22Rv1 (cell line): ENCODE measurements at regions not wholly inside any gene's neighbourhood (a gene's known extent, or its start where the extent isn't known, plus 50 kb on each side); places are given as distances from the start of the nearest gene placed in this dataset.

ENCODE experiments used
- H3K27ac ChIP-seq: fragments of 450-650 bp; 2 replicates; pipeline ENCODE4 v1.5.1; 2017
- CTCF ChIP-seq: fragments of 450-650 bp; IDR thresholded peaks from 2 replicates; pipeline ENCODE4 v1.5.1; 2017; ENCODE audit warnings: mild to moderate bottlenecking
- ZFX ChIP-seq: fragments of 450-650 bp; IDR thresholded peaks from 2 replicates; pipeline ENCODE4 v1.6.1; 2017; ENCODE audit warnings: antibody characterized with exemption, borderline replicate concordance

DNA sequence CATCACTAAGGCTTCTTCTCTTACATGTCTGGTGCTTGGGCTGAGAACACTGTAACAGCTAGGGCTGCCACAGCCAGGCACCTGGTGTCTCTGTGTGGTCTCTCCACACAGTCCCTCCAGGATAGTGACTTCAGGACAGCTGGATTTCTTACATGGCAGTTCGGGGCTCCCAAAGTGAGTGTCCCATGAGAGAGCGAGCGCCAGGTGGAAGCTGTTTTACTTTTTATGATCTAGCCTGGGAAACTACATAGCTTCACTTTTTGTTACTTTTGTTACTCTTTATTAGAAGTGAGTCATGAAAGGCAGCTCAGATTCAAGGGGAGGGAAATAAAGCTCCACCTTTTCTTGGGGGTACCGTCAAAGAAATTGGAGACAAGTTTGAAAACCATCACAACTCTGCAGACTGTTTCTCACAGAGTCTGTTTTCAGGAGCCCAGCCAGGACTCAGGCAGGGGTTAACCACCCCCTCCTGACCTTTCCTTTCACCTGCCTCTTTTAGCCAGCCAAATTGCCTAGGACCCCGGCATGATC lies 373.0 kb downstream of the MID1IP1 start:
- H3K27ac ChIP-seq = no peak overlapping the region
- no peak for TF ChIP-seq ZFX
- TF ChIP-seq CTCF = no peak

DNA sequence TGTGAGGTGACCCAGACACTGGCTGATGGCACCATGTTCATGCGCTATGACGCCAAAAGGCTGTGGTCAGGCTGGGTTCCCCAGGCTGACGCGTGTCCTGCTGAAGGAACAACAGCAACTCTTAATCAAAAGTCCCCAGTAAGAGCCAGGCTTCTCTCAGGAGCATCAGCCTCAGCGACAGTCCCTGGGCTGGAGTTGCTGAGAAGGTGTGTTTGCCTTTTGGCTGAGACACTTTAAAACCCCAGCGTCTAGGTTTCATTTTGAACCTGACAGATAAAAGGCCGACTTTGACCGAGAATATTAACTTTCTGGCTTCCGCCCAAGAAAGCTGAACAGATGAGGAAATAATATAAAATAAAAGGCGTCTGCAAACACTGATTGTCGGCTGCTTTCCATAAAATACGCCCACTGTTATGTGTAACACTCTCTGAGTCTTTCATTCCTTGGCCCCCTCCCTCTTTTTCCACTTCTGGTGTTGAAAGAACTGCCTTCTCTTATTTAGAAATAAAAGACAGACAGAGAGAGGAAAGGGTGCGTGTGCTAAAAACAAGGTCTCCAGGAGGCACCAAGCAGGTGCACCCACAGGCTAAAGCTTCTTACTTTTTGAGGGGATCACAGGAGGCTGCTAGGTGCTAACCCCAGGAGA lies 373.6 kb downstream of the MID1IP1 start:
- H3K27ac ChIP-seq = no peak overlapping the region
- TF ChIP-seq CTCF (no peak), ZFX (no peak)

- no peak overlapping the region for H3K27ac ChIP-seq
- TF ChIP-seq CTCF (no peak), ZFX (no peak)
Observed at GRCh38 chrX:39175418-39176057, 374.3 kb downstream of the MID1IP1 start.

DNA sequence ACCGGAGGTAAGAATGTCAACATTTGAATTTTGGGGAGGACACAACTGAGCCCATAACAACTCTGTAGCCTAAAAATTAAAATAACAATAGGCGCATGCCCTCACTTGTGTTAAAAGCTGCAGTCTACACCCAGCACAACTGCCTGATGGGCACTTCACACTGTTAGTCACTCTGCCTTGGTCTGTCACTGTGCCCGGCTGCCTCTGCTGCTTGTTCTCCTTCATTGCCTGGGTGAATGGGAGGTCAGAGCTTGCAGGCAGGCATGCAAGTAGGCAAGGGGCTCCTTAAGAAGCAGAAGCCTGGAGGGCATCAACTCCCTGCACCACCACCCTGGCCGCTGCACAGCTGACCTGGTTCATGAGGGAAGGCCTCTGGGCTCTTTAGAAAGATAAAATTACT lies 374.8 kb downstream of the MID1IP1 start:
- TF ChIP-seq ZFX (no peak), CTCF (no peak)

GRCh38 chrX:39189431-39189830 lies 388.2 kb downstream of the MID1IP1 start:
- H3K27ac ChIP-seq = no peak overlapping the region
- TF ChIP-seq ZFX (no peak), CTCF (no peak)

More for the DNA sequence above, 374.8 kb downstream of the MID1IP1 start:
- H3K27ac ChIP-seq = no peak overlapping the region

DNA sequence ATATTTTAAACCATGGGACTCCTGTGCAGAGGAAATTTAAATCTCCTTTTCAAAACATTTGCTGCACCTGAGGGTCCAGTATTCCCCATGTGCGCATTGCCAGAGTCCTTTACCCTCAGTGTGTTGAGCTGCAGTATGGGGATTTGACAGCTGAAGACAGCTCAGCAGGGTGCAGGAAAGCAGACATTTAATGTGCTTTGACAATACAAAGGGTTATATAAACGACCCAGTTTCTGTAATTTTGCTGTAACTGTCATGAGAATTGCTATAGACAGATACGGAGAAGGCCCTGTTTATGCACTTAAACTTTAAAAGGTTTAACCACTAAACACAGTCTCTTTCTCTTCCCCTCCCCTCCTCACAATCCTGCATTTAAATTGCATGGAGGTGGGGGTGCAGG lies 393.4 kb downstream of the MID1IP1 start:
- H3K27ac ChIP-seq = no peak overlapping the region
- no peak for TF ChIP-seq CTCF
- no peak for TF ChIP-seq ZFX

- no peak overlapping the region for H3K27ac ChIP-seq
- TF ChIP-seq ZFX (no peak), CTCF (no peak)
Observed at GRCh38 chrX:39195156-39195555, 393.9 kb downstream of the MID1IP1 start.
